Right ventricle myocardium inferior (tissue), 1 donor: ENCODE measurements at regions not wholly inside any gene's neighbourhood (a gene's known extent, or its start where the extent isn't known, plus 50 kb on each side); places are given as distances from the start of the nearest gene placed in this dataset.
"Not testable (repeated sequence)": the region's sequence is repeated elsewhere in the genome, so short reads cannot be mapped to it uniquely, and the experiment has no call there.

Source experiments
- ATAC-seq: fragments of 200-7000 bp; cut with Tn5 transposase; one replicate; pipeline ENCODE4 v1.9.1; 2020; ENCODE audit warnings: mild to moderate bottlenecking, moderate library complexity
- DNase-seq: peaks from one replicate; pipeline ENCODE4 v3.0.0; 2021; ENCODE audit errors: missing footprints
- intact Hi-C: fragments of 100-400 bp; cut with DNase I; formaldehyde crosslinking; loops from one replicate; pipeline ENCODE4 v1.11.0; 2022
- donor health status: DM: no; HTN: yes; CAD: no; lungs with severe emphysema.

DNA sequence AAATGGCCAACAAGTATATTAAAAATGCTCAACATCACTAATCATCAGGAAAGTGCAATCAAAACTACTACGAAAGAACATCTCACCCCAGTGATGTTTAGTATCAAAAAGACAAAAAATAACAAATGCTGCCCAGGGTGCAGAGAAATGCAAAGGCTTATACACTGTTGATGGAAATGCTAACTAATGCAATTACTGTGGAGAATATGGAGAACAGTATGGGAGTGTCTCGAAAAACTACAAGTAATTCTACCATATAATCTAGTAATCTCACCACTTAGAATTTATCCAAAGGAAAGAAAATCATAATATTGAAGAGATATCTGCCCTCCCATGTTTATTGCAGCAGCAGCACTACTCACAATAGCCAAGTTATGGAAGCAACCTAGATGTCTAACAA is 246.5 kb upstream of the VLDLR start:
- no peak for ATAC-seq
- intact Hi-C loops: no loop called here
- no peak for DNase-seq

DNA sequence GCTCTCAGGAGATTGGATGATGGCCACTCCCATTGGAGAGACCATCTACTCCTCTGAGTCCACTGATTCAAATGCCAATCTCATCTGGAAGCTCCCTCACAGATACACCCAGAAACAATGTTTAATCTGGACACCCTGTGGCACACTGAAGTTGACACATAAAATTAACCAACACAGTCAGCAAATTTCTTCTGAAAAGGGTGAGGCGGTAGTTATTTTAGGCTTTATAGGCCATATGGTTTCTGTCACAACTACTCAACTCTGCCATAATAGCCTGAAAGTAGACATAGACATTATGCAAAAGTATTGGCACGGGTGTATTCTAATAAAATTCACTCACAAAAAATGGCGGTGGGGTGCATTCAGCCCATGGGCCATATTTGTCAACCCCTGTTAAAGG is 244.5 kb upstream of the VLDLR start:
- ATAC-seq (no peak), DNase-seq (no peak)
- intact Hi-C loops: no loop called here

DNA sequence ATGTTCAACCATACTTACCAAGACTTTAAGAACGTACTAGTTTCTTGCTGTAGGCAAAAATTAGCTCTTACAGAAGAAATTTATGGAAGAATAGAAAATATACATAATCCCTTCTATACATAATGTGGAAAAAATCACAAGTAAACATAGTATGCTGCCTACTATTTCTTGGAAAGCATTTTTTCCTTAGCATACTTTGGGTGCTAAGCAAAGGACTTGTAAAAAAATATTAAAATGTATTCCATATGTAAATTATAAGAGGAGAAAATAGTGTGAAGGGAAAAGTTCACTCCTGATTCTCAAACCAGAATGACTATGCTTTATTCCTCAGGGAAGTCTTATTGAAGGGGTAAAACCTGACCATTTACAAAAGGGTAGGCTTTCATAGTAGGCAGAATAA is 243.8 kb upstream of the VLDLR start:
- intact Hi-C loops: no loop called here
- DNase-seq: no peak
- ATAC-seq: no peak

DNA sequence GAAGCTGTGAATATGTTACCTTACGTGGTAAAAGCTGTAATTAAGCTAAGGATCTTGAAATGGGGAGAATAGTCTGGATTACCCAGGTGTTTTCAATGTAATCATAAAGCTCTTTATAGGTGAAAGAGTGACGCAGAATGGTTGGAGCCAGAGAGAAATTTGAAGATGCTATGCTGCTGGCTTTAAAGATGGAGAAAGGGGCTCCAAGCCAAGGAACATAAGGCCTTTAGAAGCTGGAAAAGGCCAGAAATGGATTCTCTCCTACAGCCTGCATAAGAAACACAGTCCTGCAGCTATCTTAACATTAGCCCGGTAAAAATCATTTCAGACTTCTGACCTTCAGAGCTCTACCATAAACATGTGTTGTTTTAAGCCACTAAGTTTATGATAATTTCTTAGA is 243.3 kb upstream of the VLDLR start:
- ATAC-seq (no peak), DNase-seq (no peak)
- intact Hi-C loops: no loop called here

DNA sequence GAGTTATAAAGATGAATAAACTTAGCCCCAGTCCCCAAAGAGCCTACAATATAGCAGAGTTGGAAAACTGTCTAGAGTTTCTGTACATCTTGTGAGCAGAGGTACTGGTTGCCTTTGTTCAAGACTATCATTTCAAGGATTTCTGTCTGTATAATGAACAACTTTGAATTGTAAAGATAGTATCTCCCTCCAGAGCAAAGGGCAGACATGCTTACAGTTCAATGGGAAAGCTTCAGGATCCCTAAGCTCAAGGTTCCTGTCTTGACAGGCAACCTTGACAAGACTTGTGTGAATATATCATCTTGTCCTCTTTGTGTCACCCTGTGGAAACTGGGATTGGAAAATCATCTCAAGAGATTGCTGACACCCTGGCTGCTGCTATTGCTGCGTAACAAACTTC is 242.8 kb upstream of the VLDLR start:
- no peak for ATAC-seq
- no peak for DNase-seq
- intact Hi-C loops: no loop called here

DNA sequence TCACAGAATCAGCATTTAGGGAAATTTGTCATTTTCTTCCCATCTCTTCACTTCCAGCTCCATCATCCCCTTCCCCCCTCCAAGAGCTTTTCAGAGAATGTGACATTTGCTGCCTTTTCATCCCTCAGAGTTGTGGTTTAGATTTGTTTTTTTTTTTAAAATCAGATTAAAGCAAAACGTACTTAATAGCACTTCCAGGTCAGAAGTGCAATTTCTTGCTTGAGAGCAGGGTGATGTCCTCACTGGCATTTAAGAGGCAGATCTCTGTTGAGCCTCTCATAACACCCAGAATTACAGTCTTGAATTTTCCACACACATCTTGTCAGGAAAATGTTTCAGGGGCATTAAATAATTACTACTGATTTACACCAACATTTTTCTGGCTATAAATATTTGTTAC is 236.8 kb upstream of the VLDLR start:
- intact Hi-C loops: no loop called here
- ATAC-seq (no peak), DNase-seq (no peak)

DNA sequence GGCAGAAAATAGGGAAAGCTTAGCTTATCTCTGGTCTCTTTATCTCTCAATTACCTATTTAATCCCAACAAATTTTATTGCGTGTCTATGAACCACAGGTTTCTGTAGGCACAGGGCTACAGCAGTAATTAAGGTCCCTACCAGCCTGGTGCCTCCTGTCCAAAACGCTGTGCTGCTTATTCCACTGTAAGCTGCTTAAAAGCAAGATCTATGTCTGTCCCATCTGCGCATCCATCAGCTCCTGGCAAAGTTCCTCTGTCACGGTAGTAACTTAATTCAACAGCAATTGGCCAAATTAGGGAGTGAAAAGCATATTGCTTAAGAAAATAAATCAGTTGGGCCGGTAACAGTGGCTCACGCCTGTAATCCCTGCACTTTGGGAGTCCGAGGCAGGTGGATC is 235.8 kb upstream of the VLDLR start:
- DNase-seq: no peak
- intact Hi-C loops: no loop called here
- ATAC-seq: no peak

DNA sequence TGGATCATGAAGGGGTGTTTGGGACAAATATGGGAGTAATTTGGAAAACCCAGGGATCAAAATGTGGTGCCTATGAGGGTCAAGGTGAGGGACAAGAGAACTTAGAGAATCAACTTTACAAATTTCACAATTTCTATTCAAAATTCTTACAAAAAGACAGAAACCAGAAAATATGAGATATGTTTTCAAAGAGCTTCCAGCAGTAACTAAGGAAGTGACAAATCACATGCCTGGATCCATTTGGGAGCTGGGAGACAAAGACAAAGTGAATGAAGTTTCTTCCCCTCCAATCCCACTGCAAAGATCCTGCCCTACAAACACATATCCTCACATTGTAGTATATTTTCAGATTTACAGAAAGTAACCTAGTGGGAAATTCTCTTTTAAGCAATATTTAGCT is 235.0 kb upstream of the VLDLR start:
- intact Hi-C loops: no loop called here
- no peak for ATAC-seq

DNA sequence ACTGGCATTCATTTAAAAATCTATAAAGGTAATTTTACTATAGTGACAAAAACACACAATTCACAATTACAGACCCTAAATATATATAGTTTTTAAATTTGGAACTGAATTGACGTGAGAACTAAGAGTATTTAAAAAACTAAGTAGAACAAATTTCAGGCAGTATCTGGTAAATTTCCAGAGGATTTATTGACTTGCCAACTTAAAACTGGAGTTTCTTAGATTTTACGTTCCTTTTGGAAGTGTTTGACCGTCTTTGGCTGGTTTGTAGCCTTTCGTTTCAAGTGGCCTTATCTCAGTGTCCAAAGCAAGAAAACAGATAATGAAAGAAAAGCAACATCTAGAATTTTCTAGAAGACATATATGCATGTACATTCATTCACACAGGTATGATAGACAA is 234.4 kb upstream of the VLDLR start:
- intact Hi-C loops: no loop called here
- DNase-seq: no peak
- ATAC-seq: no peak

More for the DNA sequence above, 235.0 kb upstream of the VLDLR start:
- no peak for DNase-seq

DNA sequence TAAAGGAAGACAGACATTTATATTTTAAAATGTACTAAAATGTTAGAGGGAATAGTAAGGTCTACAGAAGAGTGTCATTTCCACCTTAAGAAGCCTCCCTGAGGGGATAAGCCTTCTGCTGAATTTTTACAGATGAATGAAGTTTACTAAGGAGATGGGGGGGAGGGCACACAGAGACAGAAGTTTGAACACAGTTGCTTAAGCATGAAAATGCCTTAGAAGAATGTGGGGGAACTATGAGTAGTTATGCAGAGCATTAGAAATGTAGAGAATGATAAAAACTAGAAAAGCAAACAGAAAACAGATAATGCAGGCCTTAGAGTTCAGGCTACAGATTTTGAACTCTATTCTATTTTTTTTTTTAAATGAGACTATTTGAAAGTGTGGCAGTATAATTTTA is 232.2 kb upstream of the VLDLR start:
- intact Hi-C loops: no loop called here
- no peak for ATAC-seq
- no peak for DNase-seq

DNA sequence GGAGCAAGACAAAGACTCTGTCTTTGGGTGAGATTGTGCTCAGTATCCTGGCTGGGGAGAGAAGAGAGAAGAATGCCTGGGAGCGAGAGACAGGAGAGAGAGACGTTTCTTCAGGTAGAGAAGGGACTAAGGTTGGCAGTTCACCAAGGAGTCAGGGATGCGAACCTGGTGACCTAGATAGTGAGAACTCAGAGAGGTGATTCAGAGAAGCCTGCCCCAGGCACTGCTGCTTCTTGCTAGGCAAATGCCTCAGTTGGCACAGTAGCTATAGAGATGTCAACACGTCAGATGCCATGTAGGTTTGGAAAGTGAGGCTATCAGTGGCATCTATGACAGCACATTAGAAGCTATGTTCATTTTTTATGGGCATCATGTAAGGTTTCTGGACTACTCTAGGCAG is 231.6 kb upstream of the VLDLR start:
- ATAC-seq: no peak
- intact Hi-C loops: no loop called here

DNA sequence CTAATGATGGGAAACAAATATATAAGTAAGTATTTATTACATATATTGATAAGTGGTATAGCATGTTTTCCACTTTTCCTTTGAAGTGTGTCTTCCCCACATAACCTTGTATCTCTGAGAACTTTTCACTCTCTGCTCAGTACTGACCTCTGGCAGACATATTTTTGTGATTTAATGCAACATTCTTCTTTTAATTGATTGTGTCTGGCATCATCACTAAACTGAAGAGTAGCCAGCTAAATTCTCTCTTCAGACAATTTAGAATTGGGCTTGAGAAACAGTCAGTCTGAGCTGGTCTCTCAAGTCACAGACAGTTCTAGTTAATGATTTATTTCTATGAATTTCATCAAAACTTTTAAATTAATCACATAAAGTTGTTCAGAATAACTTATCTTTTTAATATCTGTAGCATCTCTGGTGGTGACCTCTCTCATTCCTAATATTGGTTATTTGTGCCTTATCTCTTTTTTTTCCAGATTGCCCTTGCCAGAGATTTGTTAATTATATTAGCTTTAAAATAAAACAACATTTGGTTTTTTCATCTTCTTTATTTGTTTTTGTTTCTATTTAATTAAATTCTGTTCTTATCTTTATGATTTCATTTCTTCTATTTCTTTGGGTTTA is 230.0 kb upstream of the VLDLR start:
- intact Hi-C loops, ATAC-seq: not testable (repeated sequence)

More for the DNA sequence above, 231.6 kb upstream of the VLDLR start:
- no peak for DNase-seq

DNA sequence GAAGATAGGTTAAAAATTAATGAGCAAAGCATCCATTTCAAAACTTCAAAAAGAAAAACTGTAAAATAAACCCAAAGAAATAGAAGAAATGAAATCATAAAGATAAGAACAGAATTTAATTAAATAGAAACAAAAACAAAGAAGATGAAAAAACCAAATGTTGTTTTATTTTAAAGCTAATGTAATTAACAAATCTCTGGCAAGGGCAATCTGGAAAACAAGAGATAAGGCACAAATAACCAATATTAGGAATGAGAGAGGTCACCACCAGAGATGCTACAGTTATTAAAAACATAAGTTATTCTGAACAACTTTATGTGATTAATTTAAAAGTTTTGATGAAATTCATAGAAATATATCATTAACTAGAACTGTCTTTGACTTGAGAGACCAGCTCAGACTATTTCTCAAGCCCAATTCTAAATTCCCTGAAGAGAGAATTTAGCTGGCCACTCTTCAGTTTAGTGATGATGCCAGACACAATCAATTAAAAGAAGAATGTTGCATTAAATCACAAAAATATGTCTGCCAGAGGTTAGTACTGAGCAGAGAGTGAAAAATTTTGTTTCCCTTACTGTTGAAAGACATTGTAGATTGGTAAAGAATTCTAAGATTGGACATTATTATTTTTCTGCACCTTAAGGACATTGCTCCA is 227.4 kb upstream of the VLDLR start:
- intact Hi-C loops, ATAC-seq, DNase-seq: not testable (repeated sequence)

More for the DNA sequence above, 230.0 kb upstream of the VLDLR start:
- DNase-seq: not testable (repeated sequence)

DNA sequence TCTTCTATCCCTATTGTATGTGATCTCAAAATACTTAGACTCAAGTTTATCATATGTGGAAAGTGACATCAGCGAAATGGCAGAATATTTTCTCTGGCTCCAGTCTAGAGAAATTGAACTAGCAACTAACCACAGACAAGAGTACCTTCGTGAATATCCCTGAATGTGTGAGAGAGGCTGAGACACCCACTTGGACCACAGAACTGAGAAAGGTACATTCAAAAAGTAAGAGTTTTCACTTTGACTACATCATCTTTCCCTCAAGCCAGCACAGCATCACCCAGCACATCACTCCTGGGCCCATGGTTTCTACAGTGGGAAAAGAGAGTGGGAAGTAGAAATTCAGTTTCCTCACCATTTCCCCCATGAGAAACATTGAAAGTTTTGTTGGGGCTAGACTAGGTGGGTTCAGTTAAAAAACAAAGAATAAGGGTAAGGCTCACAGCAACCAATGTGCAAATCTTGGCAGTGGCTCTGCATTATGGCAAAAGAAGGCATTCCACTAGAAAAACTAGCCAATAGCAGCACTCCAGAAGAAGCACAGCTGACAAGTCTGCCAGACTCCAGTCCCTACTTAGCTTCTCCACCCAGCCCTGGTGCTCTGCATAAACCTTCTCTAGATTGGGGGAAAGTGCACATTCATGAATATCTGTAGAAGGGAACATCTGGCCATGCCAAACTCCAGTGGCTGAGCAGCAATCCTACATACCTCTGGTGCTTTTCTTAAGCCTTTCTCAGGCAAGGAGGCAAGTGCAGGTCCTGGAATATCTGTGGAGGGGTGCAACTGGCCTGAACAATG is 225.6 kb upstream of the VLDLR start:
- ATAC-seq (no peak), DNase-seq (no peak)
- intact Hi-C loops: no loop called here

DNA sequence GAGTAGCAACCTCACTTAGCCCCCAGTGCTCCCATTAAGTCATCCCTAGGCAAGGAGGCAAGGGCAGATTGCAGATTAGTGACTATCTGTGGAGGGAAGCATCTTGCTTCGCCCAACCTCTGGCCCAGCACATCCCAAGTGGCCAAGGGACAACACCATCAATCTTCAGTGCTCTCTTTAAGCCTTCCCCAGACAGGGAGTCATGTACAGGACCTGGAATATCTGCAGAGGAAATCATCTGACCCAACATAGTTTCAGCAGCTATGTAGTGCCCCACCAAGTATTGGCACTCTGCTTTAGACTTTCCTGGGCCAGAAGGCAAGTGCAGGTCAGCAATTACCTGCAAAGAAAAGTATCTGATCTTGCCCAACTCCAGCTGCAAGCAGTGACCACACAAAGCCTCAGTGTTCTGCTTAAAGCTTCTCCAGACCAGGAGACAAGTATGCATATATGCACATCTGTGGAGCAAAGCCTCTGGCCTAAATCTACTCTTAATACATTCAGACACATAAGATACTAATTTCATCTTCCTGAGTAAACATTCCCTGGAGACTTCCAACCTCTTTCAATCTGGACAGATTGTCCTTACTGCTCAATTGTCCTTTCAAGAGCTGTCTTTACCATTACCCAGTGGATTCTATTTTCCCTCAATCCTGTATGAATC is 224.8 kb upstream of the VLDLR start:
- intact Hi-C loops: no loop called here
- no peak for DNase-seq
- no peak for ATAC-seq

DNA sequence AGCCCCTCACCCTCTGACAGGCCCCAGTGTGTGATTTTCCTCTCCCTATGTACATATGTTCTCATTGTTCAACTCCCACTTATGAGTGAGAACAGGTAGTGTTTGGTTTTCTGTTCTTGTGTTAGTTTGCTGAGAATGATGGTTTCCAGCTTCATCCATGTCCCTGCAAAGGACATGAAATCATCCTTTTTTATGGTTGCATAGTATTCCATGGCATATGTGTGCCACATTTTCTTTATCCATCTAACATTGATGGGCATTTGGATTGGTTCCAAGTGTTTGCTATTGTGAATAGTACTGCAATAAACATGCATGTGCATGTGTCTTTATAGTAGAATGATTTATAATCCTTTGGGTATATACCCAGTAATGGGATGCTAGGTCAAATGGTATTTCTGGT is 223.7 kb upstream of the VLDLR start:
- not testable (repeated sequence) for DNase-seq, ATAC-seq

DNA sequence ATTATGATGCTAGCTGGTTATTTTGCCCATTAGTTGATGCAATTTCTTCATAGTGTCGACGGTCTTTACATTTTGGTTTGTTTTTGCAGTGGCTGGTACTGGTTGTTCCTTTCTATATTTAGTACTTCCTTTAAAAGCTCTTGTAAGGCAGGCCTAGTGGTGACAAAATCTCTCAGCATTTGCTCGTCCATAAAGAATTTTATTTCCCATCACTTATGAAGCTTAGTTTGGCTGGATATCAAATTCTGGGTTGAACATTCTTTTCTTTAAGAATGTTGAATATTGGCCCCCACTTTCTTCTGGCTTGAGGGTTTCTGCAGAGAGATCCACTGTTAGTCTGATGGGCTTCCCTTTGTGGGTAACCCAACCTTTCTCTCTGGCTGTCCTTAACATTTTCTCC is 219.8 kb upstream of the VLDLR start:
- intact Hi-C loops, ATAC-seq, DNase-seq: not testable (repeated sequence)

More for the DNA sequence above, 223.7 kb upstream of the VLDLR start:
- intact Hi-C loops: not testable (repeated sequence)

DNA sequence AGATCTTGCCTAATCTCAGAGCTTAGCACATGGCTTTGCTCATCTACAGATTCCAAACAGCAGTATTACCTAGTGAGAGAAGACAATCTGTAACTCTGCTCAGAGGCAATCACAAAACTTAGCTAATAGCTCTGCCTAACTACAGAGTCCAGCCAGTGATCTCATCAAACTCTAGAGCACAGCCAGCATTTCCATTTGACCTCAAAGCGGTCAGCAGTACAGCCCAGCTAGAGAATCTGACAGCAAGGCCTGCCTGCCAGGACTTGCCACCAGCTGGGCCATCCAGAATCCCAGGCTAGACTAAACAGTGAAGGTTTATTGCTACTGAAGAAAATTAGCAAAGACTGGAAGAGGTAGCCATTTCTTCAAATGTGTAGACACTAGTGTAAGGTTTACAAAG is 217.9 kb upstream of the VLDLR start:
- DNase-seq (no peak), ATAC-seq (no peak)
- intact Hi-C loops: no loop called here

DNA sequence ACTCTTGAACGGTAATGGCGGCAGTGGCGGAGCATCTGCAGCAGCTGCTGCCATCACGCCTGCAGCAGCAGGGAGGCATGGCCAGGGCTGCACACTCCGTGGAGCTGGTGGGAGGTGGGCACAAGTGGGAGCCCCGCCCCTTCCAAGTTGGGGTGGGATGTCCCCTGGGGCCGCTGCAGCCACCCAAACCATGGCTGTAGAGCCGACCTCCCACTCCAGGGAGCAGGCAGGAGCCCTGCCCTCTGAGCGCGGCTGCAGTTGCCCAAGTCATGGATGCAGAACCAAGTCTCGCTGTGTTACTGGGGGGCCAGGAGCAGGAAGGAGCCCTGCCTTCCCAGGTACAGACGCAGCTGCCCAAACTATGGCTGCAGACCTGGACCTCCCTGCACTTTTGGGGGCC is 215.3 kb upstream of the VLDLR start:
- ATAC-seq (no peak), DNase-seq (no peak)
- intact Hi-C loops: no loop called here

DNA sequence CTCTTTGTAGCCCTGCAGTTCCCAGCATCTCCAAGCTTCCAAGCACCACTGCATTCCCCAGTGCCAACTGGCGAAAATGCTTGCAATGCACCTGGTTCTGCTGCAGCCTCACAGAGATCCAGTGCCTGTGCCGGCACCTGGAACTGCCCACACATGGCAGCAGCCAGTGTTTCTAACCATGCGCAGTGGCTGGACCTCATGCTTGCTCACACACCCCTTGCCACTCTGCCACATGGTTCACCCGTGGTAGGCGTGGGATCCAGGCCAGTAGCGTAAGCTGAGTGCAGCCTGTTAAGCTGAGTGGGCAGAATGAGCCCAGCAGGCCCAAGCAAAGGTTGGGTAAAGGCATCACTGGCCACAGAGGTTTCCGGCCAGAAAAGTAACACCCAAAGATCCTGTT is 214.1 kb upstream of the VLDLR start:
- DNase-seq: peak; percentile 70
- peak; percentile 65 for ATAC-seq
- intact Hi-C loops: no loop called here
